IMR-90 (cell line): ENCODE measurements at regions not wholly inside any gene's neighbourhood (a gene's known extent, or its start where the extent isn't known, plus 50 kb on each side); places are given as distances from the start of the nearest gene placed in this dataset.

Source experiments
- ATAC-seq: fragments of 200-7000 bp; cut with Tn5 transposase; 2 replicates; pipeline ENCODE4 v1.9.1; 2020; ENCODE audit warnings: low read depth, mild to moderate bottlenecking, moderate library complexity
- BruUV-seq: library from RNA; stranded (reverse); fragments of 400-500 nt; replicated peaks from 2 replicates; lab custom pipeline; 2021; lab: Mats Ljungman, UMichigan
- CTCF ChIA-PET: fragments of 300-600 bp; formaldehyde crosslinking; extraction: SDS; loops from one replicate; lab custom pipeline; 2021; ENCODE audit warnings: antibody characterized with exemption; lab: Yijun Ruan, JAX
- POLR2A ChIA-PET: fragments of 300-600 bp; sonication (Branson Sonifier 250); formaldehyde crosslinking; loops from one replicate; lab custom pipeline; 2022; ENCODE audit warnings: antibody characterized with exemption; ENCODE audit not compliant: unreplicated experiment; lab: Charles Lee
- DNase-seq: peaks from one replicate; pipeline ENCODE4 v3.0.0; 2013
- H2AFZ ChIP-seq: replicated peaks from 2 replicates; pipeline ENCODE3; 2013; ENCODE audit warnings: low read length, mild to moderate bottlenecking; ENCODE audit not compliant: poor library complexity
- H2AK5ac ChIP-seq: 2 replicates; pipeline ENCODE4 v1.6.1; 2013; ENCODE audit warnings: low read depth, low read length, inconsistent platforms
- H2AK9ac ChIP-seq: replicated peaks from 2 replicates; pipeline ENCODE3; 2013; ENCODE audit warnings: mild to moderate bottlenecking, low read depth, low read length, moderate library complexity; ENCODE audit not compliant: poor library complexity
- H2BK120ac ChIP-seq: 2 replicates; pipeline ENCODE4 v1.6.1; 2013; ENCODE audit warnings: low read depth, low read length, inconsistent platforms
- H2BK15ac ChIP-seq: 3 replicates; pipeline ENCODE4 v1.6.1; 2013; ENCODE audit warnings: low read depth, low read length, inconsistent platforms
- H2BK20ac ChIP-seq: 2 replicates; pipeline ENCODE4 v1.6.1; 2013; ENCODE audit warnings: low read depth, mild to moderate bottlenecking, inconsistent platforms, low read length, moderate library complexity
- H2BK5ac ChIP-seq: 2 replicates; pipeline ENCODE4 v1.6.1; 2013; ENCODE audit warnings: mild to moderate bottlenecking, low read depth, low read length, inconsistent platforms; ENCODE audit not compliant: poor library complexity, severe bottlenecking
- H3K14ac ChIP-seq: replicated peaks from 2 replicates; pipeline ENCODE4 v1.6.1; 2013; ENCODE audit warnings: low read depth, low read length, inconsistent platforms
- H3K18ac ChIP-seq: 2 replicates; pipeline ENCODE4 v1.6.1; 2013; ENCODE audit warnings: low read depth, low read length, control low read depth
- H3K23ac ChIP-seq: 2 replicates; pipeline ENCODE4 v1.6.1; 2013; ENCODE audit warnings: low read depth, low read length, inconsistent platforms
- H3K27ac ChIP-seq: 2 replicates; pipeline ENCODE4 v1.5.1; 2013; ENCODE audit warnings: mild to moderate bottlenecking, control low read depth, low read length; ENCODE audit not compliant: insufficient read depth
- H3K27me3 ChIP-seq: 2 replicates; pipeline ENCODE4 v1.6.1; 2013; ENCODE audit warnings: low read length; ENCODE audit not compliant: control insufficient read depth, insufficient read depth
- H3K36me3 ChIP-seq: 2 replicates; pipeline ENCODE4 v1.6.1; 2013; ENCODE audit warnings: low read length, mixed read lengths; ENCODE audit not compliant: control insufficient read depth, insufficient read depth
- H3K4ac ChIP-seq: 2 replicates; pipeline ENCODE4 v1.6.1; 2013; ENCODE audit warnings: low read depth, low read length, inconsistent platforms
- H3K4me1 ChIP-seq: 2 replicates; pipeline ENCODE4 v1.6.1; 2013; ENCODE audit warnings: low read length, mixed read lengths; ENCODE audit not compliant: control insufficient read depth, insufficient read depth
- H3K4me2 ChIP-seq: 2 replicates; pipeline ENCODE4 v1.6.1; 2013; ENCODE audit warnings: low read depth, mild to moderate bottlenecking, control low read depth, low read length, moderate library complexity
- H3K4me3 ChIP-seq: 2 replicates; pipeline ENCODE4 v1.5.1; 2013; ENCODE audit warnings: low read depth, mild to moderate bottlenecking, control low read depth, low read length, moderate library complexity; ENCODE audit not compliant: insufficient read depth
- H3K56ac ChIP-seq: 2 replicates; pipeline ENCODE4 v1.6.1; 2013; ENCODE audit warnings: low read length, inconsistent platforms; ENCODE audit not compliant: insufficient read depth; ENCODE audit errors: extremely low read depth
- H3K79me1 ChIP-seq, 2 experiments: 2 replicates each; pipeline ENCODE4 v1.6.1; 2013; ENCODE audit warnings: low read length in 2 of 2, inconsistent platforms in 1 of 2, low read depth in 1 of 2
- H3K9ac ChIP-seq: 2 replicates; pipeline ENCODE4 v1.6.1; 2013; ENCODE audit warnings: low read depth, low read length, control low read depth
- H3K9me1 ChIP-seq: 2 replicates; pipeline ENCODE4 v1.6.1; 2013; ENCODE audit warnings: low read length, inconsistent platforms; ENCODE audit not compliant: insufficient read depth
- H3K9me3 ChIP-seq: 2 replicates; pipeline ENCODE4 v1.6.1; 2013; ENCODE audit warnings: low read length; ENCODE audit not compliant: control insufficient read depth, insufficient read depth
- H4K20me1 ChIP-seq: 2 replicates; pipeline ENCODE4 v1.6.1; 2013; ENCODE audit warnings: low read length, inconsistent platforms; ENCODE audit not compliant: insufficient read depth
- H4K5ac ChIP-seq: 2 replicates; pipeline ENCODE4 v1.6.1; 2013; ENCODE audit warnings: mild to moderate bottlenecking, low read depth, low read length, control low read depth
- H4K8ac ChIP-seq, 2 experiments: 2 replicates each; pipeline ENCODE4 v1.6.1; 2013; ENCODE audit warnings: low read depth in 2 of 2, low read length in 2 of 2, control low read depth in 1 of 2, inconsistent platforms in 1 of 2
- H4K91ac ChIP-seq: 2 replicates; pipeline ENCODE4 v1.6.1; 2013; ENCODE audit warnings: low read depth, low read length, inconsistent platforms; ENCODE audit not compliant: insufficient read depth
- BHLHE40 ChIP-seq: fragments of 150-350 bp; IDR thresholded peaks from 2 replicates; pipeline ENCODE4 v1.6.1; 2016; ENCODE audit warnings: mild to moderate bottlenecking, low read depth, low read length
- CEBPB ChIP-seq: IDR thresholded peaks from 2 replicates; pipeline ENCODE4 v1.6.1; 2012; ENCODE audit warnings: low read depth, low read length, improper control_type of control experiment
- CHD1 ChIP-seq: IDR thresholded peaks from 2 replicates; pipeline ENCODE4 v1.6.1; 2012; ENCODE audit warnings: low read depth, low read length, improper control_type of control experiment
- CTCF ChIP-seq: conservative IDR thresholded peaks from 2 replicates; pipeline ENCODE4 v1.5.1; 2012; ENCODE audit warnings: mild to moderate bottlenecking, low read depth, low read length, improper control_type of control experiment
- FOS ChIP-seq: fragments of 150-350 bp; IDR thresholded peaks from 2 replicates; pipeline ENCODE4 v1.6.1; 2016; ENCODE audit warnings: low read depth, low read length
- MAFK ChIP-seq: IDR thresholded peaks from 2 replicates; pipeline ENCODE4 v1.6.1; 2012; ENCODE audit warnings: low read depth, low read length, improper control_type of control experiment
- MAZ ChIP-seq: IDR thresholded peaks from 2 replicates; pipeline ENCODE4 v1.6.1; 2012; ENCODE audit warnings: low read depth, mild to moderate bottlenecking, low read length, improper control_type of control experiment, moderate library complexity, borderline replicate concordance
- MXI1 ChIP-seq: IDR thresholded peaks from 2 replicates; pipeline ENCODE4 v1.6.1; 2012; ENCODE audit warnings: low read depth, mild to moderate bottlenecking, low read length, moderate library complexity, borderline replicate concordance
- NFE2L2 ChIP-seq: fragments of 150-350 bp; IDR thresholded peaks from 2 replicates; pipeline ENCODE4 v1.6.1; 2016; ENCODE audit warnings: low read depth, mild to moderate bottlenecking, low read length
- POLR2A ChIP-seq: IDR thresholded peaks from 2 replicates; pipeline ENCODE4 v1.6.1; 2012; ENCODE audit warnings: mild to moderate bottlenecking, low read depth, low read length
- RAD21 ChIP-seq: IDR thresholded peaks from 2 replicates; pipeline ENCODE4 v1.6.1; 2012; ENCODE audit warnings: low read length, improper control_type of control experiment
- RCOR1 ChIP-seq: IDR thresholded peaks from 2 replicates; pipeline ENCODE4 v1.6.1; 2012; ENCODE audit warnings: mild to moderate bottlenecking, low read length, improper control_type of control experiment; ENCODE audit not compliant: insufficient replicate concordance
- RFX5 ChIP-seq: IDR thresholded peaks from 2 replicates; pipeline ENCODE4 v1.8.0; 2012; ENCODE audit warnings: low read depth, mild to moderate bottlenecking, low read length, moderate library complexity
- SMC3 ChIP-seq: fragments of 150-350 bp; IDR thresholded peaks from 2 replicates; pipeline ENCODE4 v1.6.1; 2016; ENCODE audit warnings: low read depth, mild to moderate bottlenecking, antibody characterized with exemption, low read length, moderate library complexity
- WGBS, 2 experiments: methylation state at CpG; one replicate each; pipeline versions ENCODE4 v1.1.5 to v1.1.7; 2013; ENCODE audit warnings: missing lambda C conversion rate in 2 of 2; ENCODE audit not compliant: insufficient read length in 1 of 2; ENCODE audit errors: extremely low coverage in 2 of 2; 5-methylcytosine and 5-hydroxymethylcytosine counted together
- dilution Hi-C: fragments of 300-500 bp; cut with HindIII; formaldehyde crosslinking; loops from one replicate; pipeline ENCODE4 v1.14.3; 2018; ENCODE audit warnings: low sequenced_read_pairs; ENCODE audit not compliant: unreplicated experiment
- in situ Hi-C: fragments of 300-500 bp; cut with MboI; formaldehyde crosslinking; loops from 3 replicates; pipeline ENCODE4 v1.14.3; 2019; ENCODE audit warnings: low sequenced_read_pairs, inconsistent platforms, mixed read lengths
- intact Hi-C: fragments of 100-400 bp; cut with micrococcal nuclease; formaldehyde crosslinking; loops from 2 replicates; pipeline ENCODE4 v1.10.0; 2022
- TF ChIP-seq, protein P1 (sequence below): fragments of 150-350 bp; IDR thresholded peaks from 2 replicates; pipeline ENCODE4 v1.6.1; 2016; ENCODE audit warnings: low read depth, mild to moderate bottlenecking, low read length, moderate library complexity, borderline replicate concordance
- TF ChIP-seq, protein P2 (sequence below): fragments of 150-350 bp; IDR thresholded peaks from 2 replicates; pipeline ENCODE4 v1.6.1; 2017; ENCODE audit warnings: mild to moderate bottlenecking, antibody characterized with exemption, low read length, low read depth

DNA sequence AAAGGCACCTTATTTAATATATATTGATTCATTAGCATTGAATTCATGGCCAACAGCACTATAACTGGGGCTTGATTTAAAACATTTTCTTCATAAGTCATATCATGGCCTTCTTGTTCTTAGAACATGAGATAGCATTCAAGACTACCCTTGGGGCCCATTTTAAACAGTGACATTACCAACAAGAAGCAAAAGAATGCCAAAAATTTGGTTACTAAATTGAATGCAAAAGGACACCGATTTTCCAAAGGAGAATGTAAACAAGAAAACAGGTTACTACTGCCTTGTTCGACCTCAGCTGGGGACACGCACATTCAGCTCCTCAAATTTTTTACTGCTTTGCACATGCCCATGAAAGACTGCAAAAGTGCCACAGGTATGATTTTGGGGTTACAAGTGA, 219.4 kb upstream of the TLE4 start:
- ChIA-PET POLR2A (no interaction called here), CTCF (no interaction called here)
- WGBS, 2 experiments = 20% methylated on average over 1 of the region's 3 CpGs; no CpG with 5 or more reads in 1 of the 2 experiments

More for the DNA sequence above, 219.4 kb upstream of the TLE4 start:
- no peak overlapping the region for H3K4me2 ChIP-seq
- no peak overlapping the region for H2BK15ac ChIP-seq
- dilution Hi-C loops (no loop called here), intact Hi-C loops (no loop called here), in situ Hi-C loops (no loop called here)
- H3K36me3 ChIP-seq = no peaks in the 10 kb centered on the region
- H2AK9ac ChIP-seq = no peak overlapping the region
- no peak overlapping the region for H3K4me3 ChIP-seq
- H3K9me3 ChIP-seq = no peaks in the 10 kb centered on the region
- peak overlapping the region; percentile 27; the same call in 1 of the 2 replicates for H4K91ac ChIP-seq
- H3K18ac ChIP-seq = no peak overlapping the region
- DNase-seq (no peak), ATAC-seq (0 out of 2 replicates have a peak, but pooled peaks have one; percentile 17)
- no peak overlapping the region for H2BK20ac ChIP-seq
- TF ChIP-seq CEBPB (no peak), MAZ (no peak), FOS (no peak), NFE2L2 (no peak), MAFK (no peak), SMC3 (no peak), CTCF (no peak), CHD1 (no peak), RFX5 (no peak), MXI1 (no peak), RAD21 (no peak), POLR2A (no peak), RCOR1 (no peak), BHLHE40 (no peak)
- TF ChIP-seq, protein P1, sequence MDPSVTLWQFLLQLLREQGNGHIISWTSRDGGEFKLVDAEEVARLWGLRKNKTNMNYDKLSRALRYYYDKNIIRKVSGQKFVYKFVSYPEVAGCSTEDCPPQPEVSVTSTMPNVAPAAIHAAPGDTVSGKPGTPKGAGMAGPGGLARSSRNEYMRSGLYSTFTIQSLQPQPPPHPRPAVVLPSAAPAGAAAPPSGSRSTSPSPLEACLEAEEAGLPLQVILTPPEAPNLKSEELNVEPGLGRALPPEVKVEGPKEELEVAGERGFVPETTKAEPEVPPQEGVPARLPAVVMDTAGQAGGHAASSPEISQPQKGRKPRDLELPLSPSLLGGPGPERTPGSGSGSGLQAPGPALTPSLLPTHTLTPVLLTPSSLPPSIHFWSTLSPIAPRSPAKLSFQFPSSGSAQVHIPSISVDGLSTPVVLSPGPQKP = no peak
- TF ChIP-seq, protein P2, sequence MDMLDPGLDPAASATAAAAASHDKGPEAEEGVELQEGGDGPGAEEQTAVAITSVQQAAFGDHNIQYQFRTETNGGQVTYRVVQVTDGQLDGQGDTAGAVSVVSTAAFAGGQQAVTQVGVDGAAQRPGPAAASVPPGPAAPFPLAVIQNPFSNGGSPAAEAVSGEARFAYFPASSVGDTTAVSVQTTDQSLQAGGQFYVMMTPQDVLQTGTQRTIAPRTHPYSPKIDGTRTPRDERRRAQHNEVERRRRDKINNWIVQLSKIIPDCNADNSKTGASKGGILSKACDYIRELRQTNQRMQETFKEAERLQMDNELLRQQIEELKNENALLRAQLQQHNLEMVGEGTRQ = no peak
- no TSS peak for BruUV-seq
- no peak overlapping the region for H3K27ac ChIP-seq
- H3K4me1 ChIP-seq = no peaks in the 10 kb centered on the region; the same call in 1 of the 2 replicates
- H3K4ac ChIP-seq = no peak overlapping the region
- no peak overlapping the region for H2BK5ac ChIP-seq
- H4K8ac ChIP-seq = no peak overlapping the region
- H3K9me1 ChIP-seq = peaks cover 6% of the 10 kb centered on the region; the same call in 1 of the 2 replicates
- H2AK5ac ChIP-seq = no peak overlapping the region
- no peak overlapping the region for H4K5ac ChIP-seq
- no peaks in the 10 kb centered on the region for H3K27me3 ChIP-seq
- H3K56ac ChIP-seq = no peak overlapping the region
- 0 out of 2 replicates have a peak overlapping the region, but pooled peaks have one; percentile 9 for H2BK120ac ChIP-seq
- H3K9ac ChIP-seq = no peak overlapping the region
- no peaks in the 10 kb centered on the region for H4K20me1 ChIP-seq
- H3K23ac ChIP-seq = no peak overlapping the region
- no peaks in the 10 kb centered on the region for H3K79me1 ChIP-seq
- no peak overlapping the region; the same call in 1 of the 2 replicates for H3K14ac ChIP-seq
- no peak overlapping the region for H2AFZ ChIP-seq
